Activated naive CD8-positive, alpha-beta T cell treated with anti-CD3 and anti-CD28 coated beads, Interleukin-2, amount 10 ng/mL, durations not matched to agents 7 days and 5 days (primary cell): ENCODE measurements at regions not wholly inside any gene's neighbourhood (a gene's known extent, or its start where the extent isn't known, plus 50 kb on each side); places are given as distances from the start of the nearest gene placed in this dataset.
"Not testable (repeated sequence)": the region's sequence is repeated elsewhere in the genome, so short reads cannot be mapped to it uniquely, and the experiment has no call there.

ENCODE experiments used
- ATAC-seq: fragments of 150-1000 bp; cut with Tn5 transposase; one replicate; pipeline ENCODE4 v1.10.0; 2021; ENCODE audit warnings: low read depth, moderate library complexity
- POLR2A ChIA-PET: fragments of 350-600 bp; sonication (Branson Sonifier 250); formaldehyde crosslinking; loops from one replicate; lab custom pipeline; 2021; ENCODE audit warnings: antibody characterized with exemption; lab: Charles Lee
- DNase-seq: peaks from one replicate; pipeline ENCODE4 v3.0.0; 2021
- H3K27ac Mint-ChIP-seq: one replicate; pipeline ENCODE4 v1.8.0; 2022; ENCODE audit warnings: mild to moderate bottlenecking, mixed read lengths
- H3K27me3 Mint-ChIP-seq: one replicate; pipeline ENCODE4 v1.8.0; 2022; ENCODE audit warnings: mild to moderate bottlenecking, moderate library complexity, mixed read lengths
- H3K36me3 Mint-ChIP-seq: one replicate; pipeline ENCODE4 v1.8.0; 2021; ENCODE audit warnings: mild to moderate bottlenecking, mixed read lengths
- H3K4me1 Mint-ChIP-seq: one replicate; pipeline ENCODE4 v1.8.0; 2021; ENCODE audit warnings: mixed read lengths
- H3K4me3 Mint-ChIP-seq: one replicate; pipeline ENCODE4 v1.8.0; 2022; ENCODE audit warnings: mild to moderate bottlenecking, moderate library complexity, mixed read lengths
- H3K9me3 Mint-ChIP-seq: one replicate; pipeline ENCODE4 v1.8.0; 2021; ENCODE audit warnings: mixed read lengths

DNA sequence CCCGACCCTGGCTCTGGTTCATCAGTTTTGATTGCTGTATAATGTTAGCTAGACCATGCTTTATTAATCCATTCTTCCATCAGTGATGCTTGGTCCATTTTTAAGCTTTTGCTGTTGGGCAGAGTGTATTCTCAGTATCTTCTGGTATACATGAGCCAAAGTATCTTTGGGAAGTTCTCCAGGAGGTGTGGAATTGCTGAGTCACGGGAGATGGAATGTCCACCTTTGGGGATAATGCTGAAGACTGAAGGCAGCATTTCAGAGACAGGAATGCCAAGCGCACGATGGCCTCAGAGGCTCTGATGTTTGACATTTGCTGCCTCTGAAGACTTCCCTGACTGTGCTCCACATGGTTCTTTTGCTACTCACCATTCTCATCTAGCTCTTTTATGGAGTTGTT is 266.3 kb upstream of the KAZN start:
- Mint-ChIP-seq H3K4me1 (peaks cover 16% of the 10 kb centered on the region), H3K4me3 (no peak overlapping the region), H3K9me3 (peaks cover 2% of the 10 kb centered on the region), H3K27ac (no peak overlapping the region), H3K27me3 (peaks cover 3% of the 10 kb centered on the region), H3K36me3 (peaks cover 5% of the 10 kb centered on the region)
- DNase-seq, result no peak
- ATAC-seq, result no peak
- POLR2A ChIA-PET, result no interaction called here

DNA sequence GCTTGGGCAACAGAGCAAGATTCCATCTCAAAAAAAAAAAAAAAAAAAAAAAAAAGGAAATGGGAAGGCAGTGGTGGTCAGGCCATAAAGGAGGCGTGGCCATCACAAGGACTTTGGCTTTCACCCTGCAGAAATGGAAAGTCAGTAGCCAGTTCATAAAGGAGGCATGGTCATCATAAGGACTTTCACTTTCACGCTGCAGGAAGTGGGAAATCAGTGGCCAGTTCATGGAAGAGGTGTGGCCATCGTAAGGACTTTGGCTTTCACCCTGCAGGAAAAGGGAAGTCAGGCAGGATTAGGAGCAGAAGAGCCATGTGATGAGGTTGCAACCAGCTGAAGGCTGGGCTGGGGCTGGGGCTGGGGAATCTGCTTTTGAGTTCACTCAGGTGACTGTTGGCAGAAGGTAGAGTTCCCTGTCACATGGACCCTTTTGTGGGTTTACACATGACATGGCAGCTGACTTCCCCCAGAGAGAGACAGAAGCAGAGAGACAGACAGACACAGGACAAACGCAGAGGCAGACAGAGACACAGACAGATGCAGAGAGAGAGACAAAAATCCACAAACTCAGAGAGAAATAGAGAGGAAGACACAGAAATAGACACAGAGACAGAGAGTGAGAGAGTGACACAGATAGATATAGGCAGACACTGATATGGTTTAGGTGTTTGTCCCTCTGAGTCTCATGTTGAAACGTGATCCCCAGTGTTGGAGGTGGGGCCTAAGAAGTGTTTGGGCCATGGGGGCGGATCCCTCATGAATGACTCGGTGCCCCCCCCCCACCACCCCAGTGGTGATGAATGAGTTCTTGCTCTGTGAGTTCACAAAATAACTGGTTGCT is 263.9 kb upstream of the KAZN start:
- H3K36me3 Mint-ChIP-seq, result peaks cover 5% of the 10 kb centered on the region
- ATAC-seq (no peak), DNase-seq (no peak)
- no peaks in the 10 kb centered on the region for H3K27me3 Mint-ChIP-seq
- peak overlapping the region; percentile 57 for H3K27ac Mint-ChIP-seq
- POLR2A ChIA-PET, result no interaction called here
- peaks cover 2% of the 10 kb centered on the region for H3K9me3 Mint-ChIP-seq
- H3K4me1 Mint-ChIP-seq, result peaks cover 16% of the 10 kb centered on the region
- peak overlapping the region; percentile 1 for H3K4me3 Mint-ChIP-seq

DNA sequence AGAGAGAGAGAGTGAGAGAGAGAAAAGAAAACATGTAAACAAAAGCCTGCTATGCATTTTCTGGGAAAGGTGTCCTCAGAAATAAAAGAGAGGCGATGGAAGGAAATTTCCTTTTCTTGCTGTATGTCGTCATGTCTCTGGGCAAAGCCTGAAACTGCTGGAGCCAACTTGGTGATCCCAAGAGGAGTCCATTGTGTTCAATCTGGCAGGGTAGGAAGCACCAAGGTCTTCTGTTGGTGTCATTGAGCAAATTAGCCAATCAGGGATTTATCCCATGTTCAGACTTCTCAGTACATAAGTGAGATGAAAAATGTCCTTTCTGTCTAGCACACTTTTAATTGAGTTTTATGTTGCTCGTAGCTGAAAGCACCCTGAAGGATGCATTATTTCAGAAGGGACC is 260.0 kb upstream of the KAZN start:
- Mint-ChIP-seq H3K4me1 (peaks cover 7% of the 10 kb centered on the region), H3K4me3 (no peak overlapping the region), H3K27me3 (peaks cover 5% of the 10 kb centered on the region), H3K27ac (no peak overlapping the region), H3K36me3 (peaks cover 4% of the 10 kb centered on the region), H3K9me3 (peaks cover 2% of the 10 kb centered on the region)
- ATAC-seq (no peak), DNase-seq (no peak)
- POLR2A ChIA-PET, result interaction anchor here (0.9 kb wide), 1 partner anchor 219 kb away, joined by 3 read pairs; no protein-coding TSS in a partner anchor

DNA sequence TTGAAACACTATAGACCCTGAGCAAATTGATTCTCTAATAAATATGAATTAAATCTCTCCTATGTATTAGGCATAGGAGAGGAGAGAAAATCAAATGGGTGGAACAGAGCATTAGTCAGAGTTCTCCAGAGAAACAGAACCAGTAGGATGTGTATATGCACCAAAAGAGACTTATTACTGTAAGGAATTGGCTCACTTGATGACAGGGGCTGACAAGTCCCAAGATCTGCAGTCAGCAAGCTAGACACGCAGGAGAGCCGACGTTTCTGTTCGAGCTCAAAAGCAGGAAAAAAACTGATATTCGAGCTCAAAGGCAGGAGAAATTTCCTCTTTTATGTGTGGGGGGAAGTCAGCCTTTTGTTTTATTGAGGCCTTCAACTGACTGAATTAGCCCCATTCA is 259.2 kb upstream of the KAZN start:
- Mint-ChIP-seq H3K27me3 (peaks cover 5% of the 10 kb centered on the region), H3K36me3 (peaks cover 2% of the 10 kb centered on the region), H3K9me3 (peaks cover 2% of the 10 kb centered on the region), H3K4me3 (no peak overlapping the region), H3K27ac (no peak overlapping the region), H3K4me1 (peaks cover 5% of the 10 kb centered on the region)
- POLR2A ChIA-PET, result interaction anchor here (0.9 kb wide), 1 partner anchor 218 kb away, joined by 3 read pairs; no protein-coding TSS in a partner anchor
- DNase-seq (no peak), ATAC-seq (no peak)

DNA sequence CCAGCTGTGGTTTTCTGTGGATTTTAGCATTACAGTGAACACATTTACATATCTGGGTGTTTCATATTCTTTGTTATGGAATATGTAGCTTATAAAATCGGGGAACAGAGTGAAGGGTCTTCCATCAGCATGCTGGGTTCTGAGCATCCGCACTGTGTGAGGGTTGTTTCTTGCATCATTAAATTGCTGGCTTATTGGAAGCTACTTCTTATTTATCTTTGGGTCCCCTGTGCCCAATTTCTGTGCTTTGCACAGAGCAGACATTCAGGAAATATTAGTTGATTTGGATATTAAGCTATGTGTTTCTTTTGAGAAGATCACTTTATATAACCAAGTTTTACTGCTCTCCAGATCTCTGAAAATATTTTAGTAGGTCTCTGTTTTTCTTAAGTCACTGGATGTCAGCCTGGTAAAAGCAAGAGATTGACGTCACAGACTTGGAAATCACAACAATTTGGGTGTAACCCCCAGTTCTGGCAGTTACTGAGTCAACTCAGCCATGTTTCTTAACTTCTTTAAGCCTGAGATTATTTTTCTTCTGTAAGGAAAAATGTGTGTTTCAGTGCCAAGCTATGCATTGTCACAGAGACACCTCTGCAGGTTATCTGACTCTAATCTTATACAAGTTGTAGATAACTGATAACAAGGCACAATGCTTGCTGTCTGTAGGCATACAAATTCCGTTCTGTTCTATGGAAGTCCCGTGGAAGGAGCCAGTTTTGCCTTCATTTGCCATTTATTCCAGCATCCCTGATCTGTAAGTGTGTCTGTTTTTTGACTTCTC is 258.3 kb upstream of the KAZN start:
- POLR2A ChIA-PET, result no interaction called here
- Mint-ChIP-seq H3K36me3 (no peaks in the 10 kb centered on the region), H3K4me1 (no peaks in the 10 kb centered on the region), H3K27me3 (peaks cover 5% of the 10 kb centered on the region), H3K9me3 (no peaks in the 10 kb centered on the region), H3K27ac (no peak overlapping the region), H3K4me3 (no peak overlapping the region)
- ATAC-seq, result no peak
- no peak for DNase-seq

DNA sequence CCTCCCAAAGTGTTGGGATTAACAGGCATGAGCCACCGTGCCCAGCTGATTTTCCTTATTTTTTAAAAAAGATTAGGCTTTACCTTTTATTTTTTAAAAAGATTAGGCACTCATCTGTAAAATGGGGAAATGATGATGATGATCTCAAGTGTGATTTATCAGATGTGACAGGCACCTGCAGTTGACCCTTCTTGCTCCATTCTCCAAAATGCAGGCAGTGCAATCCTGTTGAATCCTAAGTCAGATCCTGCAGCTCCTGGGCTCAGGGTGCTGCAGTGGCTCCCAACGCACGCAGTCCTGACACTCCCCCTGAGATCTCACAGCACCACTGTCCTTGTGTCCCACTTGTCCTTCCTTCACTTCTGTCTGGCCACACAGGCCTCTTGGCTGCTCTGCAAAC is 257.3 kb upstream of the KAZN start:
- DNase-seq (no peak), ATAC-seq (no peak)
- Mint-ChIP-seq H3K27me3 (peaks cover 5% of the 10 kb centered on the region), H3K9me3 (no peaks in the 10 kb centered on the region), H3K4me3 (no peak overlapping the region), H3K27ac (no peak overlapping the region), H3K36me3 (no peaks in the 10 kb centered on the region), H3K4me1 (no peaks in the 10 kb centered on the region)
- POLR2A ChIA-PET, result no interaction called here

DNA sequence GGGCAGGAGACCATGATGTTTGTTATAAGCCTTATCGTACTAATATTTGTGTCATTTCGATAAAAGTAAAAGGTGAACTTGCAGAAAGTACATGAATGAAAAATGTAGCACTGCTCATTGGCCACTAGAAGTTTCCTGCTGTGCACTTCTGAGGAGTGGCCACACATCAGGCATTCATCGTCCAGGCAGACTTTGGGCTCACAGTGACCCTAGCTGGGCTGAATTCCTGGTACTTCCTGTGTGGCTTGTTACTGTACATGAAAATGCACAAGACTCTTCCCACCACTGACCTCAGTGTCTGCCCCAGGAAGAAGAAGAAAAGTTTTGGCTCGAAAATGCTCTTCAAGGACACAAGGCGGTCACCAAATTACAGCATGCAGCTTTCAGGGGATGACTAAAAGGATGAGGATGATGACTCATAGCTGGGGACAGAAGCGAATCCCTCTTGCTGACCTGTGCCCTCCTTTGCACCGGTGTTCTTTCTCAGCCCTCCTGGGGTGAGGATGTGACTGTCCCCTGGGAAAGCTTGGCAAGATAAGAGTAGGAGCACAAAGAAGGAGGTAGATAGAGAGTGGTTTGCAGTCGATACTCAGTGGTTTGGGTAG is 252.4 kb upstream of the KAZN start:
- Mint-ChIP-seq H3K27me3 (peaks cover 3% of the 10 kb centered on the region), H3K9me3 (peaks cover 2% of the 10 kb centered on the region), H3K36me3 (no peaks in the 10 kb centered on the region), H3K27ac (no peak overlapping the region), H3K4me1 (no peaks in the 10 kb centered on the region), H3K4me3 (no peak overlapping the region)
- POLR2A ChIA-PET, result no interaction called here
- ATAC-seq, result no peak
- DNase-seq, result no peak

DNA sequence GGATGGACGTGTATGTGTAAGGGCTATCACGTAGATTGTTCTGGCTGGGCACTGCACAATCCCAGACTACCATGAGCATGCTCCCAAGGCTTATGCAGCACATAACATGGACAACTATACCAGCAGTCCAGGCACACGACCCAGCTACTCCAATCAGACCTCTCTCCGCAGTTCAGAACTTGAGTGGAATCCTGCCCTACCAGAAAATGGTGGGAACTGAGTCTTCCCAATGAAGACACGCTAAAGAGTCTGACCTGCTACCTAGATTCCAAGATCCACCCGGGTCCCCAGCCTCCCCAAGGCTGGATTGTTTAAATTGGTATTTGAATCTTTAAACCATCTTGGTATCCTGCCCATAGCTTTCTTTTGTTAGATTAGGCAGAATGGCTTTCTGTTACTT is 251.3 kb upstream of the KAZN start:
- peaks cover 2% of the 10 kb centered on the region for H3K9me3 Mint-ChIP-seq
- no peaks in the 10 kb centered on the region for H3K27me3 Mint-ChIP-seq
- H3K4me1 Mint-ChIP-seq, result no peaks in the 10 kb centered on the region
- ATAC-seq (no peak), DNase-seq (no peak)
- POLR2A ChIA-PET, result no interaction called here
- no peaks in the 10 kb centered on the region for H3K36me3 Mint-ChIP-seq
- H3K4me3 Mint-ChIP-seq, result no peak overlapping the region
- H3K27ac Mint-ChIP-seq, result no peak overlapping the region

DNA sequence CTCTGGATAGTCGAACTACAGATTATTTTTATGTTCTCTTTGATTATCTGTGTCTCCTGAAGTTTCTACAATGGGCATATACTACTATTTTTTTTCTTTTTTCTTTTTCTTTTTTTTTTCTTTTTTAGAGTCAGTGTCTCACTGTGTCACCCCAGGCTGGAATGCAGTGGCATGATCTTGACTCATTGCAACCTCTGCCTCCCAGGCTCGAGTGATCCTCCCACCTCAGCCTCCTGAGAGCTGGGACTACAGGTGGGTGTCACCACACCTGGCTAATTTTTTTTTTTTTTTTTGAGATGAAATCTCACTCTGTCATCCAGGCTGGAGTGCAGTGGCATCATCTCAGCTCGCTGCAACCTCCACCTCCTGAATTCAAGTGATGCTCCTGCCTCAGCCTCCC is 250.7 kb upstream of the KAZN start:
- Mint-ChIP-seq H3K27ac (no peak overlapping the region), H3K9me3 (peaks cover 2% of the 10 kb centered on the region), H3K36me3 (no peaks in the 10 kb centered on the region), H3K4me3 (no peak overlapping the region), H3K27me3 (no peaks in the 10 kb centered on the region), H3K4me1 (no peaks in the 10 kb centered on the region)
- DNase-seq, result no peak
- no peak for ATAC-seq
- POLR2A ChIA-PET, result no interaction called here

DNA sequence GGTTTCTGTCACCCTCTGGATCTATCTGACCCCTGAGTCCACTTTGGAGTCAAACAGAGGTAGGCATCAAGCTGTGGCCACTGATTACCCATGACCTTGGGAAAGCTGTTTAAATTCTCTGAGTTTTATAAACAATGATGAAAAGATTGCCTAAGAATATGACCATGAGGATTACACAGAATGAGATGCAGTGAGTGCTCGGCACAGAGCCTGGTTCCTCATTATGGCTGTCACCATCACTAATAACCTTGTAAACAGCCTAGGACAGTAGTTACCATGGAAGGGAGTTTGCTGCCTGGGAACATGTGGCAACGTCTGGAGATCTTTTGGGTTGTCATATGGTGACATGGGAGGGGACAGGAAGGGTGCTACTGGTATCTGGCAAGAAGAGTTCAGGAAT is 248.3 kb upstream of the KAZN start:
- Mint-ChIP-seq H3K27ac (no peak overlapping the region), H3K27me3 (no peaks in the 10 kb centered on the region), H3K4me3 (no peak overlapping the region), H3K36me3 (no peaks in the 10 kb centered on the region), H3K4me1 (no peaks in the 10 kb centered on the region), H3K9me3 (peaks cover 2% of the 10 kb centered on the region)
- no peak for DNase-seq
- POLR2A ChIA-PET, result no interaction called here
- ATAC-seq, result no peak

DNA sequence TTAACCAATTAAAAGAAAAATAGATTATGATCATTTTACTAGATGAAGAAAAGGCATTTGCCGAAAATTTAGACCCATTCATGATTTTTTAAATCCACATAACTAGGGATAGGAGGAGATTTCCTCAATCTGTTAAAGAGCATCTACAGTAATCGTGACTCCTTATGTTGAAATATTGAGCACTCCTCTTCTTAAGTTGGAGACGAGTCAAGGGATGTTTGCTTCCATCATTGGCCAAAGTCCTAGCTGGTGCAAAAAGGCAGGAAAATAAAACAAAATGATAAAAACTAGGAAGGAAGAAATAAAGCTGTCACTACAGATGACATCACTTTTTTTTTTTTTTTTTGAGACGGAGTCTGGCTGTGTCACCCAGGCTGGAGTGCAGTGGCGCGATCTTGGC is 245.6 kb upstream of the KAZN start:
- peaks cover 2% of the 10 kb centered on the region for H3K27me3 Mint-ChIP-seq
- no peaks in the 10 kb centered on the region for H3K36me3 Mint-ChIP-seq
- DNase-seq (no peak), ATAC-seq (no peak)
- POLR2A ChIA-PET, result no interaction called here
- no peak overlapping the region for H3K27ac Mint-ChIP-seq
- no peaks in the 10 kb centered on the region for H3K4me1 Mint-ChIP-seq
- no peak overlapping the region for H3K4me3 Mint-ChIP-seq
- H3K9me3 Mint-ChIP-seq, result peaks cover 4% of the 10 kb centered on the region

DNA sequence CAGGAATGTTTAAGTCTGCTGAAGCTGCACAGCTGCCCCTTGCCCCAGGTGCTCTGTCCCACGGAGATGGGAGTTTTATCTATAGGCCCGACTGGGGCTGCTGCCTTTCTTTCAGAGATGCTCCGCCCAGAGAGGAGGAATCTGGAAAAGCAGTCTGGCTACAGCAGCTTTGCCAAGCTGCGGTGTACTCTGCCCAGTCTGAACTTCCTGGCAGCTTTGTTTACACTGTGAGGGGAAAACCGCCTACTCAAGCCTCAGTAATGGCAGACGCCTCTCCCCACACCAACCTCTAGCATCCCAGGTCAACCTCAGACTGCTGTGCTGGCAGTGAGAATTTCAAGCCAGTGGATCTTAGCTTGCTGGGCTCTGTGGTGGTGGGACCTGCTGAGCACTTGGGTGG is 237.5 kb upstream of the KAZN start:
- H3K27me3 Mint-ChIP-seq, ATAC-seq, H3K4me1 Mint-ChIP-seq, H3K4me3 Mint-ChIP-seq, POLR2A ChIA-PET, H3K36me3 Mint-ChIP-seq, H3K27ac Mint-ChIP-seq, H3K9me3 Mint-ChIP-seq, DNase-seq: not testable (repeated sequence)

DNA sequence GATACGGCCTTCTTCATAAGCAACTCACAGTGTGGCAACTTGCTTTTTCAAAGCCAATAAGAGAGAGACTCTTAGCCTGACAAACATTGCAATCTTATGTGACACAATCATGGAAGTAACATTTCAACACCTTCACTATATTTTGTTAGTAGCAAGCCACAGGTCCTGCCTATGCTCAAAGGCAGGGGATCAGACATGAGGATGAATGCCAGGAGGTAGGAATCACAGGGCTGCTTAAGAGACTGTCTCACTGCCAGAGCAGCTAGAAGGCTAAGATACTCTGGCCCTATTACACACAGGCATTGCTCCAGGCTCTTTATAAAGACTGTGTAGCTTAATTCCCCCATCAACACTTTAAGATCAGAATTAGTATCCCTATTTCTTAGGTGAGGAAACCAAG is 236.2 kb upstream of the KAZN start:
- POLR2A ChIA-PET, result no interaction called here
- Mint-ChIP-seq H3K27ac (no peak overlapping the region), H3K4me1 (no peaks in the 10 kb centered on the region), H3K36me3 (no peaks in the 10 kb centered on the region), H3K9me3 (peaks cover 5% of the 10 kb centered on the region), H3K4me3 (no peak overlapping the region), H3K27me3 (no peaks in the 10 kb centered on the region)
- ATAC-seq (no peak), DNase-seq (no peak)
